Parathyroid adenoma (tissue), 2 donors: ENCODE measurements at regions not wholly inside any gene's neighbourhood (a gene's known extent, or its start where the extent isn't known, plus 50 kb on each side); places are given as distances from the start of the nearest gene placed in this dataset.

ENCODE experiments used
- H2AFZ ChIP-seq: fragments of 300-600 bp; sonication (generic); one replicate; pipeline ENCODE4 v1.7.0; 2017; ENCODE audit warnings: antibody characterized with exemption, mild to moderate bottlenecking
- H3K27ac ChIP-seq: fragments of 300-600 bp; sonication (generic); one replicate; pipeline ENCODE4 v1.7.0; 2017
- H3K27me3 ChIP-seq: fragments of 300-600 bp; sonication (generic); one replicate; pipeline ENCODE4 v1.7.0; 2017; ENCODE audit warnings: low read length; ENCODE audit not compliant: control insufficient read depth, insufficient read depth
- H3K36me3 ChIP-seq: fragments of 300-600 bp; sonication (generic); one replicate; pipeline ENCODE4 v1.7.0; 2017; ENCODE audit warnings: low read length; ENCODE audit not compliant: control insufficient read depth, insufficient read depth
- H3K4me1 ChIP-seq: fragments of 300-600 bp; sonication (generic); one replicate; pipeline ENCODE4 v1.7.0; 2017; ENCODE audit warnings: control low read depth
- H3K4me2 ChIP-seq: fragments of 300-600 bp; sonication (generic); one replicate; pipeline ENCODE4 v1.7.0; 2017; ENCODE audit warnings: low read length
- H3K4me3 ChIP-seq: fragments of 300-600 bp; sonication (generic); one replicate; pipeline ENCODE4 v1.7.0; 2017; ENCODE audit warnings: low read depth, low read length
- H3K79me2 ChIP-seq: fragments of 300-600 bp; sonication (generic); one replicate; pipeline ENCODE4 v1.7.0; 2017; ENCODE audit warnings: control low read depth
- H3K9ac ChIP-seq: fragments of 300-600 bp; sonication (generic); one replicate; pipeline ENCODE4 v1.7.0; 2017; ENCODE audit warnings: mild to moderate bottlenecking
- H3K9me3 ChIP-seq: fragments of 300-600 bp; sonication (generic); one replicate; pipeline ENCODE4 v1.7.0; 2017; ENCODE audit warnings: low read length; ENCODE audit not compliant: control insufficient read depth
- TF ChIP-seq, protein P1 (sequence below): fragments of 300-600 bp; sonication (generic); IDR thresholded peaks from one replicate; pipeline ENCODE4 v1.7.0; 2017; ENCODE audit warnings: antibody characterized with exemption, mild to moderate bottlenecking
- donor health status: primary hyperparathyroidism.

DNA sequence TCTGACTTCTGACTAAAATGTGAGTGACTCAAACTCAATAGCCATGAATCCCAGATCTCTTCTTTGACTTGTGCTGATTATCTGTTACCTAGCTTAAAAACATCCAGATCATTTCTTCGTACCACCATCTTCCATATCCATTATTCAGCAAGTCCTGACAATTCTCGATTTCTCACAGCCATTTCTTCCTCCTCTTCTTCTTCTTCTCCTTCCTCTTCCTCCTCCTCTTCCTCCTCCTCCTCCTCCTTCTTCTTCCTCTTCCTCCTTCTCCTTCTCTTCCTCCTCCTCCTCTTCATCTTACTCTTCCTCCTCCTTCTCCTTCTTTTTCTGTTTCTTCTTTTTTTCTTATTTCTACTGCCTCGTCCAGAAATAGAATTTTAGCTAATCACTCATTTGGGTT lies 77.0 kb upstream of the MAP1B start:
- Histone ChIP-seq H3K27ac (no peak overlapping the region), H3K9me3 (no peaks in the 10 kb centered on the region), H3K79me2 (no peaks in the 10 kb centered on the region), H3K36me3 (no peaks in the 10 kb centered on the region), H3K4me1 (no peaks in the 10 kb centered on the region), H3K4me2 (no peak overlapping the region), H3K9ac (no peak overlapping the region), H3K27me3 (no peaks in the 10 kb centered on the region), H3K4me3 (no peak overlapping the region), H2AFZ (no peak overlapping the region)
- TF ChIP-seq, protein P1, sequence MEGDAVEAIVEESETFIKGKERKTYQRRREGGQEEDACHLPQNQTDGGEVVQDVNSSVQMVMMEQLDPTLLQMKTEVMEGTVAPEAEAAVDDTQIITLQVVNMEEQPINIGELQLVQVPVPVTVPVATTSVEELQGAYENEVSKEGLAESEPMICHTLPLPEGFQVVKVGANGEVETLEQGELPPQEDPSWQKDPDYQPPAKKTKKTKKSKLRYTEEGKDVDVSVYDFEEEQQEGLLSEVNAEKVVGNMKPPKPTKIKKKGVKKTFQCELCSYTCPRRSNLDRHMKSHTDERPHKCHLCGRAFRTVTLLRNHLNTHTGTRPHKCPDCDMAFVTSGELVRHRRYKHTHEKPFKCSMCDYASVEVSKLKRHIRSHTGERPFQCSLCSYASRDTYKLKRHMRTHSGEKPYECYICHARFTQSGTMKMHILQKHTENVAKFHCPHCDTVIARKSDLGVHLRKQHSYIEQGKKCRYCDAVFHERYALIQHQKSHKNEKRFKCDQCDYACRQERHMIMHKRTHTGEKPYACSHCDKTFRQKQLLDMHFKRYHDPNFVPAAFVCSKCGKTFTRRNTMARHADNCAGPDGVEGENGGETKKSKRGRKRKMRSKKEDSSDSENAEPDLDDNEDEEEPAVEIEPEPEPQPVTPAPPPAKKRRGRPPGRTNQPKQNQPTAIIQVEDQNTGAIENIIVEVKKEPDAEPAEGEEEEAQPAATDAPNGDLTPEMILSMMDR = no peak

DNA sequence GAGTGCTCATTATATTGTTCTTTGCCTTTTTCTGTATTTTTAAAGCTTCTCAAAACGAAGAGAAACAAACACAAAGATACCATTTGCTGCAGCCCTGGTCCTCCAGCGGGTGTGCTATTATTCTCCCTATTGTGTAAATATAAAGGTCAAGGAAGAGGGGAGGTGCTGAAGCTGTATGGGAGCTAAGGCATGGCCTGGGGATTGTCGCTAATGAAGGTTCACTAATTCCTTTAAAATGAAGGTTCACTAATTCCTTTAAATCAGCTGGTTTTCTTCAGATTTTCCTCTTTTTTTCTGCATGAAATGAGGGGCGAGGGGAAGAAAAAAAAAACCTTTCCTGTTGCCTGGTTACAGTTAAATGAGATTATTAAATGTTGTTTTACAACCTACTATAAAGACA lies 74.5 kb upstream of the MAP1B start:
- H3K79me2 ChIP-seq = no peaks in the 10 kb centered on the region
- H3K4me1 ChIP-seq = no peaks in the 10 kb centered on the region
- H3K4me2 ChIP-seq = no peak overlapping the region
- H3K9ac ChIP-seq = no peak overlapping the region
- H3K36me3 ChIP-seq = no peaks in the 10 kb centered on the region
- no peak overlapping the region for H2AFZ ChIP-seq
- TF ChIP-seq, protein P1 = no peak
- no peaks in the 10 kb centered on the region for H3K9me3 ChIP-seq
- H3K4me3 ChIP-seq = no peak overlapping the region
- no peaks in the 10 kb centered on the region for H3K27me3 ChIP-seq
- H3K27ac ChIP-seq = no peak overlapping the region

DNA sequence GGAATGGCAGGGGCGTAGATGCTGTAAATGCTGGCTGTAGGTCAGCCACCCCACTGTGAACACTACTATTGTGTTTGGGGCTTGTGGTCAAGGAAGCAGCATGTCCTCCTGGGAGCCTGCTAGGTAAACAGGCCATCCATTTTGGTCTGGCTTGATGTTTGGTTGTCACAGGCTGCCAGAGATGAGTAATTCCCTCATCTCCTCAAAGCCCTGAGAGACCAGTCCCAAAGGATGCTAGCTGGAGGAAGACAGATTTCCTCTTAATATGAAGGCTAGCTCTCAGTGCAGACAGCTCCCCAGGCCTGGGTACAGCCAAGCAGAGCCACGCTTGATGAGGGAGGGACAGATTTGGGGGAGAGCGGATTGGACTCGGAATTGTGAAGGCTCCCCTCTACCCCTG lies 72.5 kb upstream of the MAP1B start:
- no peak overlapping the region for H3K9ac ChIP-seq
- H3K9me3 ChIP-seq = no peaks in the 10 kb centered on the region
- TF ChIP-seq, protein P1 = no peak
- H3K27me3 ChIP-seq = no peaks in the 10 kb centered on the region
- no peaks in the 10 kb centered on the region for H3K79me2 ChIP-seq
- no peak overlapping the region for H2AFZ ChIP-seq
- H3K27ac ChIP-seq = no peak overlapping the region
- no peaks in the 10 kb centered on the region for H3K36me3 ChIP-seq
- no peak overlapping the region for H3K4me2 ChIP-seq
- H3K4me3 ChIP-seq = no peak overlapping the region
- H3K4me1 ChIP-seq = no peaks in the 10 kb centered on the region

DNA sequence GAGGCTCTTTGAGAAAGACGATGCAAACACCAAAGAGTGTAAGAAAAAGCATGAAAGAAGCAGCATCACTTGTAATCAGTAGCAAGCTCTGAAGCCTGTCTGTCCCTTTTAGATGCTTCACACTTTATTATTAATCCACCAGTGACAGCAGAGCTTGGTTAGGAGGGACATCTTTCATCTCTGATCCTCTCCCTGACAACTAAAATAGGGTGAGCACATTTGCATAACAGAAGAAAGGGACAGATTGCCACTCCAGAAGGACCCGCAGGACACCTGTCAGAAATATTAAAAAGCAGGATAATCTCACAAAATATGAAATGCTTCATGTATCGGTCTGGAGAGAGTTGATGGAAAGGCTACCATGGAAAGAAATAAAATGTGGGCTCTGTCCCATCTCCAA lies 71.4 kb upstream of the MAP1B start:
- Histone ChIP-seq H3K27me3 (no peaks in the 10 kb centered on the region), H3K4me2 (no peak overlapping the region), H3K9me3 (no peaks in the 10 kb centered on the region), H3K79me2 (no peaks in the 10 kb centered on the region), H3K4me1 (no peaks in the 10 kb centered on the region), H3K9ac (no peak overlapping the region), H3K27ac (no peak overlapping the region), H3K4me3 (no peak overlapping the region), H3K36me3 (no peaks in the 10 kb centered on the region), H2AFZ (no peak overlapping the region)
- TF ChIP-seq, protein P1 = no peak

DNA sequence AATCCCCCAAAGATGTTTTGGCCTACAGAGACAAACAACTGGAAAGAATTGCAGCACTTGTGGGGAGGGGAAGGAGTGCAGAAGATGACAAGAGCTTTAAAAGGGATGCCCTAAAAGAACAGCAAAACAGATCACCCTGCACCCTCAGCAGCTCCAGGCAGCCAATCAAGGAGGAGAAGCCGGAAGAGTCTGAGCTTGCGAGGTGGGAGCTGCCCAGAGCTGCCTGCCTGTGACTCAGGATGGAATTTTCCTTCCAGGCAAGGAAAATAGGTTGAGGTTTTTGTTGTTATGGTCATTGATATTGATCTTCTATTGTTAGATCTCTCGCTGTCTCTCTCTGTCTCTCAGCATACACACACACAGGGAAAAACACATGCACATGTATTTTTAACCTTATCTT lies 70.3 kb upstream of the MAP1B start:
- Histone ChIP-seq H3K27me3 (no peaks in the 10 kb centered on the region), H2AFZ (no peak overlapping the region), H3K27ac (no peak overlapping the region), H3K4me1 (no peaks in the 10 kb centered on the region), H3K4me2 (no peak overlapping the region), H3K79me2 (no peaks in the 10 kb centered on the region), H3K9me3 (no peaks in the 10 kb centered on the region), H3K9ac (no peak overlapping the region), H3K36me3 (no peaks in the 10 kb centered on the region), H3K4me3 (no peak overlapping the region)
- TF ChIP-seq, protein P1 = no peak
